Osteocyte (in vitro differentiated cells): ENCODE measurements at regions not wholly inside any gene's neighbourhood (a gene's known extent, or its start where the extent isn't known, plus 50 kb on each side); places are given as distances from the start of the nearest gene placed in this dataset.

Experiments
- DNase-seq: peaks from one replicate; pipeline ENCODE4 v3.0.0; 2021; ENCODE audit warnings: mixed read lengths; ENCODE audit not compliant: unreplicated experiment; ENCODE audit errors: extremely low spot score
- H3K27ac Mint-ChIP-seq: one replicate; pipeline ENCODE4 v1.8.0; 2021; ENCODE audit warnings: mild to moderate bottlenecking, mixed read lengths; ENCODE audit not compliant: unreplicated experiment
- H3K27me3 Mint-ChIP-seq: one replicate; pipeline ENCODE4 v1.8.0; 2021; ENCODE audit warnings: mixed read lengths; ENCODE audit not compliant: unreplicated experiment
- H3K36me3 Mint-ChIP-seq: one replicate; pipeline ENCODE4 v1.8.0; 2021; ENCODE audit warnings: mixed read lengths; ENCODE audit not compliant: unreplicated experiment
- H3K4me1 Mint-ChIP-seq: one replicate; pipeline ENCODE4 v1.8.0; 2021; ENCODE audit warnings: mixed read lengths; ENCODE audit not compliant: unreplicated experiment
- H3K4me3 Mint-ChIP-seq: one replicate; pipeline ENCODE4 v1.8.0; 2021; ENCODE audit warnings: mild to moderate bottlenecking, moderate library complexity, mixed read lengths; ENCODE audit not compliant: unreplicated experiment
- H3K9me3 Mint-ChIP-seq: one replicate; pipeline ENCODE4 v1.8.0; 2021; ENCODE audit warnings: mixed read lengths; ENCODE audit not compliant: unreplicated experiment
- CTCF ChIP-seq: fragments of 200-600 bp; sonication (generic); IDR thresholded peaks from 2 replicates; pipeline ENCODE4 v1.5.0; 2021; ENCODE audit warnings: antibody characterized with exemption, mild to moderate bottlenecking, moderate library complexity

GRCh38 chr5:175059687-175060211, 335.4 kb downstream of the MSX2 start:
- Mint-ChIP-seq H3K27ac (no peak overlapping the region), H3K4me3 (no peak overlapping the region), H3K36me3 (no peaks in the 10 kb centered on the region), H3K9me3 (no peaks in the 10 kb centered on the region), H3K27me3 (peaks cover 4% of the 10 kb centered on the region), H3K4me1 (no peaks in the 10 kb centered on the region)
- no peak for DNase-seq
- TF ChIP-seq CTCF = no peak

GRCh38 chr5:175056831-175057230, 332.4 kb downstream of the MSX2 start:
- Mint-ChIP-seq H3K4me3 (no peak overlapping the region), H3K9me3 (no peaks in the 10 kb centered on the region), H3K4me1 (no peaks in the 10 kb centered on the region), H3K27ac (no peak overlapping the region), H3K36me3 (no peaks in the 10 kb centered on the region), H3K27me3 (peaks cover 4% of the 10 kb centered on the region)
- no peak for DNase-seq
- TF ChIP-seq CTCF = no peak

GRCh38 chr5:175054243-175054642, 329.9 kb downstream of the MSX2 start:
- no peak for DNase-seq
- H3K4me3 Mint-ChIP-seq = no peak overlapping the region
- H3K4me1 Mint-ChIP-seq = no peaks in the 10 kb centered on the region
- TF ChIP-seq CTCF = no peak
- H3K27me3 Mint-ChIP-seq = no peaks in the 10 kb centered on the region
- H3K36me3 Mint-ChIP-seq = no peaks in the 10 kb centered on the region
- H3K9me3 Mint-ChIP-seq = no peaks in the 10 kb centered on the region
- H3K27ac Mint-ChIP-seq = no peak overlapping the region

GRCh38 chr5:175052351-175052750, 328.0 kb downstream of the MSX2 start:
- no peaks in the 10 kb centered on the region for H3K27me3 Mint-ChIP-seq
- TF ChIP-seq CTCF = no peak
- no peaks in the 10 kb centered on the region for H3K4me1 Mint-ChIP-seq
- no peak overlapping the region for H3K27ac Mint-ChIP-seq
- DNase-seq = no peak
- H3K36me3 Mint-ChIP-seq = no peaks in the 10 kb centered on the region
- H3K4me3 Mint-ChIP-seq = no peak overlapping the region
- H3K9me3 Mint-ChIP-seq = no peaks in the 10 kb centered on the region

- Mint-ChIP-seq H3K27me3 (no peaks in the 10 kb centered on the region), H3K4me1 (no peaks in the 10 kb centered on the region), H3K27ac (no peak overlapping the region), H3K36me3 (no peaks in the 10 kb centered on the region), H3K4me3 (no peak overlapping the region), H3K9me3 (peaks cover 14% of the 10 kb centered on the region)
- peak; percentile 32 for DNase-seq
- TF ChIP-seq CTCF = no peak
These were observed 322.7 kb downstream of the MSX2 start for GRCh38 chr5:175047048-175047447.
